GM19043 (cell line): ENCODE measurements at regions not wholly inside any gene's neighbourhood (a gene's known extent, or its start where the extent isn't known, plus 50 kb on each side); places are given as distances from the start of the nearest gene placed in this dataset.
"Not testable (repeated sequence)": the region's sequence is repeated elsewhere in the genome, so short reads cannot be mapped to it uniquely, and the experiment has no call there.

Experiments used
- ATAC-seq: cut with Tn5 transposase; IDR thresholded peaks from one replicate; pipeline ENCODE4 v1.9.1; 2021; ENCODE audit warnings: low read depth; ENCODE audit not compliant: unreplicated experiment

DNA sequence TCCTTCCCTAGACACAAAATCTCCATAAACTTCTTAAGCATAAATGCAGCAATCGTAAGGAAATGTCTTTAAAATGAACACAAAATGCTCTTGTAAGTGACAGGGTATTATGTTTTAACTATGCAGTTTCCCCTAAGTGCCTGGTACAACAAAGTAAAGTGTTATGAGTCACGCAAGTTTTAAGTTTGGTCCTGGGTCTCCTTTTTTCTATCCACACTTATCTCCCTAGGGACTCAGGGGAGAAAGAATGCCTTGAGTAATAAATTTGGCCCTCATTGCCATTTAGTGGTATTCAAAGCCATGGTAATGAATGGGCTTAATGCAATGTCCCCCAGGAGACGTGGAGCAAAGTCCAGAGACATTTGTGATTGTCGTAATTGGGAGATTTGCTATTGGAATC, 149.1 kb downstream of the MAGEB17 start:
- no peak for ATAC-seq

DNA sequence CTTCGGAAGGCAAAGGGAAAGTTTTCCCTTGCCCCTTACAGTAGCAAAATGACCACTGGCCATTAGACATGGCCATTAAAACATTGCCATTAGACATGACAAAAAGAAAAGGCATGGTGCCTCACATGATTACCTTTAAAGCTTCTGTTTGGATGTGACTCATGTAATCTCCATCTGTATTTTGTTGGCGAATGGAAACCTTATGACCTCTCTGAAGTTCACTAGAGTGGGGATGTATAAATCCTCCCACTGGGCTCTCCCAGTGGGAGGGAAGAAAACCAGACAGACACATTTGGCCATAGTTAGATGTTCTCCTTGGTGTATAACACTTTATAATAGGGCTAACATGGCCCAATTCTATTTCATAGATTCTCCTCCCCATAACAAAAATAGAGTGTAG, 152.6 kb downstream of the MAGEB17 start:
- no peak for ATAC-seq

DNA sequence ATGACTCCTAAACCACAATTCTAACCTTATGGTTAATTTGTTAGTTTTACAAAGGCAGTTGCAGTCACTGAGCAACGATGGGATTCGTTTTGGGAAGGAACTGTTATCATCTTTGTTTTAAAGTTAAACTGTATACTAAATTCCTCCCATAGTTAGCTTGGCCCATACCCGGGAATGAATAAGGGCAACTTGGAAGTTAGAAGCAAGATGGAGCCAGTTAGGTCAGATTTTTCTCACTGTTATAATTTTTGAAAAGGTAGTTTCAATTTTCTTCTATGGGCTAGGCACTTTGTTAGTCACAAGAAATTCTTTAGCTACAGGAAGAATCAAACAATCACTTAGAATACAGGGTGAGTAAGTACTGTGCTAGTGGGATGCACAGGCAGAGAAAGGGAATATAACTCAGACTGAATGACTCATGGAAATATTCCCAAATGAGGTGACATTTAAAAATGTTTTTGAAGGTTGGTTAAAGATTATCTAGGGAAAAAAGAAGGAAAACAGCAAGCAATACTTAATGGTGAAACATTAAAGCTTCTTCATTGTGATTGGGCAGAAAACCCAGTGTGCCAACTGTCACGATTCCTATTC, 153.6 kb downstream of the MAGEB17 start:
- no peak for ATAC-seq

DNA sequence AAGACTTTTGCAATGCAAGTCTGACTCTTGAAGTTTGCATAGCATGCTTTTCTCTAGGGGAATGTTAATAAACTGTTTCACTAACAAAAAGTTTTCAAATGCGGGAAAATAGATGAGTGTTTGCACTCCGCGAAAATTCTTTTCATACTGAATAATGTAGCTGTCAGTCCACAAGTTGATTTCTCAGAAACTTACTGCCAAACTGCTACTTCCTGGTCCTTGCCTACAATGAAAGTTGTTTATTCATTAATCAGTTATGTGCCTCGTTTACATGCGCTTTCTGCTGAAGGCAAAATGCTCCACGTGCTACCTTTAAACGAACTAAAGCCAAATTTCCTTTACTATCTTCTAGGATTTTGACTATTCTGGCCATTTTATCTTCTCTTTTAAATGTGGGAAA, 166.2 kb downstream of the MAGEB17 start:
- ATAC-seq, result no peak

DNA sequence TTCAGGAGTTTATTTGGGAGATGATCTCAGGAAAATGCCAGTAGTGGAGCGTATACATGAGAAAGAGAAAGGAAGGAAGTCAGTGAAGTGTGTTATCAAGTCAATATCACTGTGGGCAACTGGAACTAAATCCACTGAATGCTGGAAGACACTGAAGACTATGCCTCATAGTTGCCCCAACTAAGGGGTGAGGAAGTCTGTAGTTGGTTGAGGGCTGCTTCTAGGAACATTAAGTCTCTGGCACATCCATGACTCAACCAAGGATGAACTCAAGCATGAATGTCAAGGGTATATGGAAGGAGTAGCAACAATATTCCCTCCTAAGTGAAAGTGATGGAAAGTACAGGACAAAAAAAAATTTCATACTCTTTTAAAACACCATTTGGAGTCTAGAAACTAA, 167.9 kb downstream of the MAGEB17 start:
- no peak for ATAC-seq

DNA sequence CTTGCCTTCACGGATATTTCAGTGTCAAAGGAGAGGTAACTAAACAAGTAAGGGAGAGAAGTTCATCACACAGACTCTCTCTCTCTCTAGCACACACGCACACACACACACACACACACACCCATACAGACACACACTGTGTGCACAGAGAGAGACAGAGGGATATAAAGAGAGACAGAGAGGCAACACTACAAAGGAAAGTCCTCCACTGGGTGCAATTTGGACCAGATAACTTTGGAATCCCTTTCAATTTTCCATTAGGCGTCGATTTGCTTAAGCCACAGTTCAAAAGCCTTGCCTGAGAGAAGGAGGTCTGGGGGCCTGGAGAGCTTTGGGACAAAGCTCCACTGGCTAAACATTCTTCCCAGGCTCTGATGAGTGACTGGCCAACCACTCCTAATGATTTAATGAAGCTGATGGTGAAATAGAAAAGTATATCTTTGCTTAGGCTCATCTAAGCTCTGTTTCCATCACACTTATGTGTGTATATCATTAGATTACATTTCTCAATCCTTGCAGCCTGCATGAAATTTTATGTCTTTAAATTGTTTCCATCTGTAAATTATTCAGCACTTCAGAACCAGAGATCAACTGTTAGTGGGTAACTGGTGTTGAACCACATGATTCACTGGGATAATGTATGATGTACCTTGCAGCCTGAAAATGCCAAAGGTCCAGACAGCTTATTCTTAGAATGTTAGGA, 180.8 kb downstream of the MAGEB17 start:
- ATAC-seq, result no peak

DNA sequence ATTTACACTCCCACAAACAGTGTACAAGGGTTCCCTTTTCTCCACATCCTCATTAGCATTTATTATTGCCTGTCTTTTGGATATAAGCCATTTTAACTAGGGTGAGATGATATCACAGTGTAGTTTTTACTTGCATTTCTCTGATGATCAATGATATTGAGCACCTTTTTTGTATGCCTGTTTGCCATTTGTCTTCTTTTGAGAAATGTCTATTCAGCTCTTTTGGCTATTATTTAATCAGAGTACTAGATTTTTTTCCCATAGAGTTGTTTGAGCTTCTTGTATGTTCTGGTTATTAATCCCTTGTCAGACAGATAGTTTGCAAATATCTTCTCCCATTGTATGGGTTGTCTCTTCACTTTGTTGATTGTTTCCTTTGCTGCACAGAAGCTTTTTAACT, 190.6 kb downstream of the MAGEB17 start:
- no peak for ATAC-seq

DNA sequence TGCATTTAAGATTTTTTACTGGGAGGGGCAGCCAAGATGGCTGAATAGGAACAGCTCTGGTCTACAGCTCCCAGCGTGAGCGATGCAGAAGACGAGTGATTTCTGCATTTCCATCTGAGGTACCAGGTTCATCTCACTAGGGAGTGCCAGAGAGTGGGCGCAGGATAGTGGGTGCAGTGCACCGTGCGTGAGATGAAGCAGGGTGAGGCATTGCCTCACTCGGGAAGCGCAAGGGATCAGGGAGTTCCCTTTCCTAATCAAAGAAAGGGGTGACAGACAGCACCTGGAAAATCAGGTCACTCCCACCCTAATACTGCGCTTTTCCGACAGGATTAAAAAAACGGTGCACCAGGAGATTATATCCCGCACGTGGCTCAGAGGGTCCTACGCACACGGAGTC, 192.8 kb downstream of the MAGEB17 start:
- ATAC-seq, result not testable (repeated sequence)

DNA sequence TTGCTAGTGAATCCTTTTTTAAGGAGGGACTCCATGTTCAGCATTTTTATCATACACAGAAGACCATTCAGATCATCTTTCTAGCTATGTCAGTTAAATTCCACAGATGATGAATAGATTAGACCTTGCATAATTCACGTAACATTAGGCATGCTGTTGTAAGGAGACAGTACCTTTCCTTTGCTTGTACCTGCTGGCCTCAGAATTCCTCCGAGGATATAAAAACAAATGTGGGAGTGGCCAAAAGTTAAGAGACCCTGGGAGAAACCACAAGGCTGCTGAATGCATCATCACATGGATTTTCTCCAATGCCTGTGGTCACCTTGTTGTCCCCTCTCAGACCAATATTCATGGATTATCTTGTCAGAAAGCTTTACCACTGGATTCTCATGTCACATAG, 201.4 kb downstream of the MAGEB17 start:
- no peak for ATAC-seq

DNA sequence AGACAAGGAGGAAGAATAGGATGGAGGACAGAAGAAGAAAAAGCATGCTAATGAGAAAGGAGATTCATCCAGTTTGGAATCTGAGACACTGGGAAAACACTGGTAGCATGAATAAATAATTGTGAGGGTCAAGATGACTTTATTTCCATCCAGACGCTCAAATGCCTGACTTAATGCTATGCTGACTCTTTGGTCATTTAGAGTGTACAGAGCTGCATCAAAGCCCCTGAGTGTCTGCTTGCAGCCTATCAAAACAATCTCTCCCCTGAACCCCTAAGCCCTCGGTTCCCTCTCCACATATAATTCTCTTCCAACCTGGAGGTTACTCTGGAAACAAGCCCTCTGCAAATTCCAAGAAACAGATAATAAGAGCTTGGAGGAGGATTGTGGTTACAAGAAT, 208.8 kb downstream of the MAGEB17 start:
- no peak for ATAC-seq

DNA sequence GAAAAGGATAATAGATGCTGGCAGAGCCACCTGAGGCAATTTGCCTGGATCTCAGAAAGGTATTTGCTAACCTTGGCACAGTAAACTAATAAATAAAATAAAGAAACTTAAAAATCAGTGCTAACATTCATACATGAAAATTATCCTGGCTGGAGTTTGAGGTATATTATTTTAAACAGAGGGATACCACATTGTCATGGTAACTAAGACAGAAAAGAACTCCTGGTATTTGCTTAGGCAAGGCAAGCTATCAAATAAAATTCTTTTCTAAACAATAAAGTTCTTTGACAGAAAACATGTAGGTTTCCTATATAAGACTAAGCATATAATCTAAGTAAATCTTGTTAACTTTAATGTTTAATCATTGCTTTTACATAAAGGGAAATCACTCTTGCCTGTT, 218.8 kb downstream of the MAGEB17 start:
- no peak for ATAC-seq

DNA sequence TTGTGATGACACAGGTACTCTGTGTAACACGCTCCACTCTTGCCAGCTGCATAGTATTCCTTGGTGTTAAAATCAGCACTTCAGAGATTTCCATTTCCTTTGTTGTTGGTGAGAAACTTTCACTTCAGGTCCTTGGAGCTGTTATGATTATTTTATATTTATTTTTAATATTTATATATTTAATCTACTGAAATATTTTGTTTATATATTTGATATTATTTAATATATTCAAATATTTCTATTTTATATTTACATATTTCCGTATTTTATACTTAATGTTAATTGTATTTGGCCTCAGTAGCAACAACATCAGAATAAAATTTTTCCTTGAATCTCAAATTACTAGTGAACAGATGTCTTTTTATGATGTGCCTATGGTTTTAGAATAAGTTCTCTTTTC, 225.3 kb downstream of the MAGEB17 start:
- ATAC-seq, result no peak

DNA sequence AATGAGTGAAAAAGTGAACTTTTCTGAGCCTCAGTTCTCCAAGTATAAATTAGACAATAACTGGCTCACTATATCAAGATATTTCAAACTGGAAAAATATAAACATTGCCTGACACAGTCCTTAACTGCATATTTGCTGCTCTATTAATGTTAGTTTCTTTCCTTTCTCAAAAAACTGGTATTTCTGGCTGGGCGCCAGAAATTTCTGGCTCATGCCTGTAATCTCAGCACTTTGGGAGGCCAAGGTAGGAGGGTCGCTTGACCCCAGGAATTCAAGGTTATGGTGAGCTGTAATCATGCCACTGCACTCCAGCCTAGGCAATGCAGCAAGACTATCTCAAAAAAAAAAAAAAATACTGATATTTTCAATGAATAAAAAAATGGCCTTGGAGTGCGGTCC, 227.0 kb downstream of the MAGEB17 start:
- no peak for ATAC-seq

DNA sequence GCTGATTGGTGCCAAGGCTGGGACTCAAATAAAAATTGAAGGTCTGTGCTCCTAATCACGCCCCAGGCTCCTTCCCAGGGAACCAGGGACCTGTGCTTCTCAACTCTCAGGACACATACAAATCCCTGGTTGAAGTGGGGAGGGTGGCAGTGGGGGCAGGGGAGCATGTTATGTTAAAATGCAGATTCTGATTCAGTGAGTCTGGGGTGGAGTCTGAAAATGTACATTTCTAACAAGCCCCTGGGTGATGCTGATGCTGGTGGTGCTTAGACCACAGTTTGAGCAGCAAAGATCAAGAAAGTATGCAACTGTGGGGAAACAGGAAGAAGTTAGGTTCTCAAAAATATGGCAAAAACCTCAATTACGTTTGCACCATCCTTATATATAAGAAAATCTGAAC, 236.5 kb downstream of the MAGEB17 start:
- ATAC-seq, result no peak

DNA sequence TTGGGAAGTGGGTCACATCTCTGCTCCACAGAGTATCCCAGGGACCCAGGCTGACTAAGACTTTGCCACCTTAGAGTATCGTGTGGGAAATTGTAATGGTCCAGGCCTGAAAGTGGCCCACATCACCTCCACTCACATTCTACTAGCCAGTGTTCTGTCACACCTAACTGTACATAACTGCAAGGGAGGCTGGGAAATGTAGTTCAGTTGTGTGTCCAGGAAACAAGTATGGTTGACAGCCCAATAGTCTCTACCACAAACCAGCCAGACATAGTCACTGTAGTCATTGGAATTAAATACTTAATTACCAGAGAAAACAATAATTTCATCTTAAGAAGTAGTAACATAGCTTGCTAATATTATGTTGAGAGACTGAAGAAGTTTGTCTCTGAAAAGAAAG, 233.4 kb upstream of the S100G start:
- no peak for ATAC-seq

DNA sequence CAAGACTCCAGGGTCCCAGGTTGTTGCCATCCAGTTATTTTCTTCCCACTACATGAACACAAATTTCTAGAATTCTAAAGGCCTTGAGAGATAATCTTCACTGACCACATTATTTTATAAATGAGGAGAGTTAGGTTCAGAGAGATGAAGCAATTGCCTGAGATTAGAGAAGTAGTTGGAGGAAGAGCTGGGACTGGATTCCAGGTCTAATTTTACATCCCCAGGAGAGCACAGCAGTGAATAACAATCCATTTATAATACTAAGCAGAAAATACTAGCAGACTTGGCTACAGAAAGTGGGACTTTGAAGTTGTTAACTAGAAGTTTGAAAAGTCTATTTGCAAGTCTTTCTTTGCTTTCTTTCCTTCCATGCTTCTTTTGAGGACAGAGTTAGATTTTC, 231.3 kb upstream of the S100G start:
- no peak for ATAC-seq

DNA sequence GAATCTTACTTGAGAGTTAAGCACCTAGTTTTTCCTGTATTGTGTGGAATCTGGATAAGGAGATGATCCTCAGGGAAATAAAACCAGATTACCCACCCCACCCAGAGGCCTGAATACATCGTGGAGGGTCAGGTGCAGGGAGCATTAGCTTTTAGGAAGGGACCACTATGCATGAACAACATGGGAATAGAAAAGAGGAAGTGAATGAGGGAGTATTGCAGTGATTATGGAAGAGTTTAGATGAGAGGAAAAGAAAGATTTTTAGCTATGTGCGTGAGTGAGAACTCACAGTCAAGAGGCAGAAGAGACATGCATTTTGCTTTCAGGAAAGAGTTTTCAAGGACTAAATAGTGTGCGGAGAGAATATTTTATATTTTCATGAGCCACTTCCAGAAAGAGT, 222.3 kb upstream of the S100G start:
- ATAC-seq, result no peak

DNA sequence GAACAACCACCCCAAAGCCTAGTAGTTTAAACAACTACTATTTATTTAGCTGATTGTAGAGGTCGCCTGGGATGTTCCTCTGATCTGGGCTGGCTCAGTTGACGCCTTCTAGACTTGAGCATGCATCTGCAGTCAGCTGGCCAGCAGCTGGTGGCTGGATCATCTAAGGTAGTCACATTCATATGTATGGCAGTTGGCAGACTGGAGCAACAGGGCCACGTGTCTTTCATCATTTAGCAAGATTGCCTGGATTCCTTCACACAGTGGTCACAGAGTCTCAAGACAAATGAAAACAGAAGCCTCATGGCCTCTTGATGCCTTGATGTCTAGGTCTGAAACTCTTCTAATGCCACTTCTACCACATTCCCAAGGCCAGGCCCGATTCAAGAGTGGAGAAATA, 220.6 kb upstream of the S100G start:
- ATAC-seq, result no peak

DNA sequence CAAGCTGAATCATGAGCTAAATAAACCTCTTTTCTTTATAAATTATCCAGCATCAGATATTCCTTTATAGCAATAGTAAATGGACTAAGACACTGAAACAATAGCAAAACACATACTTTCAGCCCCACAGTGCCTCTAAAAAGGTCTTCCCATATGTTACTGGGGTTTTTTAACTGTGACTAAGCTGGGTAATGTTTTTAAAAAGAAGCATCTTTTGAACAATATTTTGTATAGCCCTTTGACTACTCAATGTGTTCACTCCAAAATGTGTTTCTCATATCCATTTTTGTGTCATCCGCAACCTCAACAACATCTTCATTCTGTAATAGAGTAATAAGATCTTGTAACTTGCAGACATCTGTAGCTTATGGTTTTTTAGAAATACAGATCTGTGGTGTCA, 218.7 kb upstream of the S100G start:
- ATAC-seq, result no peak

DNA sequence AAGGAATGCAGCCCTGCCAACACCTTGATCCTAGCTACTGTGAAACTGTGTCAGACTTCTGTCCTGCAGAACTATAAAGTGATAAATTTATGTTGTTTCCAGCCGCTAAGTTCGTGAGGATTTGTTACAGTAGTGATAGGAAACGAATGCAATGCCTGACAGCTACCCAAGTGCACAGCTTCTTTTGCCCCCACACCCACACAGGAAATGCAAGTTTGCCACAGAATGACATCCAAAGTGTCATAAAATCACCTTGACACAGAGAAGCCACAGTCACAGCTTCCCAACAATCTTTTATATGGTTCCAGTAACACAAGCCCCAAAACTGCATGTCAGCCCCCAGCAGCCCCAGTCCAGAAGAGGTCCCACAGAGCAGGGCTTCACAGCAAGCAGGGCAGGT, 216.9 kb upstream of the S100G start:
- ATAC-seq, result no peak

DNA sequence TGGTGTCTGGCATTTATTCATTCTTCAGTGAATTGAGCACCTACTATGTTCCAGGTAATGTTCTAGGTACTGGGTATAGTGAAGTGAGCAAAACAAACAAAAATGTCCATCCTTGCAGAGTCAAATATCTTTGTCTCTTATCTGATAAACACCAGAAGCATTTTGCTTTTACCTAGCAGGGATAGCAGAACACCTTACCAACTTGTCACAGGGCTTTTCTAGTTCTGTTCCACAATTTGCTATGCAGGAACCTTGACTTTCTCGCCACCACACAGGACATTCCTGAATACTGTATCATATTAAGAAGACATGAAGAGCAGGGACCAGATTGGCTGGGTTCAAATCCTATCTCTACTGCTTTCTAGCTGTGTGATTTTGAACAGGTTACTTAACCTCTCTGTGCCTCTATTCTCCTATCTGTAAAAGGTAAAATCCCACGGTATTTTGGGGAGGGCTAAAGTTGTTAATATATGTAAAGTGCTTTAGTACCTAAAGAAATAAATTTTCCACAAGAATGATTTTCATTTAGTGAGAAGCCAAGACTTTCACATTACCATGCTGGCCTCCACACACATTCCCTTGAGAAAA, 214.5 kb upstream of the S100G start:
- no peak for ATAC-seq
